HepG2 (cell line): ENCODE measurements at regions not wholly inside any gene's neighbourhood (a gene's known extent, or its start where the extent isn't known, plus 50 kb on each side); places are given as distances from the start of the nearest gene placed in this dataset.

Experiments used
- KLF6 ChIP-seq: IDR thresholded peaks from 2 replicates; pipeline ENCODE4 v1.8.0; 2016; ENCODE audit warnings: missing biosample characterization, missing genetic modification reagents
- PRMT3 ChIP-seq: sonication (generic); formaldehyde crosslinking; IDR thresholded peaks from 2 replicates; pipeline ENCODE4 v1.8.1; 2022; ENCODE audit warnings: low read depth, mild to moderate bottlenecking, moderate library complexity, missing genetic modification reagents, borderline replicate concordance
- SP2 ChIP-seq: sonication (generic); formaldehyde crosslinking; IDR thresholded peaks from 2 replicates; pipeline ENCODE4 v1.5.1; 2020; ENCODE audit warnings: mild to moderate bottlenecking, missing genetic modification reagents
- TCF7 ChIP-seq: sonication (generic); IDR thresholded peaks from 2 replicates; pipeline ENCODE4 v1.6.1; 2016; ENCODE audit warnings: antibody characterized with exemption, low read depth
- TOE1 ChIP-seq: sonication (generic); formaldehyde crosslinking; IDR thresholded peaks from 2 replicates; pipeline ENCODE4 v1.4.0; 2020; ENCODE audit warnings: mild to moderate bottlenecking, missing genetic modification reagents
- ZFX ChIP-seq: sonication (generic); formaldehyde crosslinking; IDR thresholded peaks from 2 replicates; pipeline ENCODE4 v1.4.0; 2020; ENCODE audit warnings: mild to moderate bottlenecking, low read depth, missing genetic modification reagents, moderate library complexity
- ZNF839 ChIP-seq: sonication (generic); formaldehyde crosslinking; IDR thresholded peaks from 2 replicates; pipeline ENCODE4 v1.4.0; 2020; ENCODE audit warnings: missing genetic modification reagents, mild to moderate bottlenecking, borderline replicate concordance
- TF ChIP-seq, protein P1 (sequence below): sonication (generic); formaldehyde crosslinking; IDR thresholded peaks from 2 replicates; pipeline ENCODE4 v1.8.1; 2023; ENCODE audit warnings: missing genetic modification reagents, inconsistent platforms, borderline replicate concordance

GRCh38 chr10:45552476-45552875 is 120.1 kb downstream of the ZFAND4 start:
- no peak for TF ChIP-seq TOE1 (CRISPR knock-in tag)
- no peak for TF ChIP-seq KLF6 (CRISPR knock-in tag)
- no peak for TF ChIP-seq TCF7
- TF ChIP-seq, protein P1, sequence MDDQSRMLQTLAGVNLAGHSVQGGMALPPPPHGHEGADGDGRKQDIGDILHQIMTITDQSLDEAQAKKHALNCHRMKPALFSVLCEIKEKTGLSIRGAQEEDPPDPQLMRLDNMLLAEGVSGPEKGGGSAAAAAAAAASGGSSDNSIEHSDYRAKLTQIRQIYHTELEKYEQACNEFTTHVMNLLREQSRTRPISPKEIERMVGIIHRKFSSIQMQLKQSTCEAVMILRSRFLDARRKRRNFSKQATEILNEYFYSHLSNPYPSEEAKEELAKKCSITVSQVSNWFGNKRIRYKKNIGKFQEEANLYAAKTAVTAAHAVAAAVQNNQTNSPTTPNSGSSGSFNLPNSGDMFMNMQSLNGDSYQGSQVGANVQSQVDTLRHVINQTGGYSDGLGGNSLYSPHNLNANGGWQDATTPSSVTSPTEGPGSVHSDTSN (CRISPR knock-in tag), result no peak
- no peak for TF ChIP-seq SP2 (CRISPR knock-in tag)
- TF ChIP-seq ZNF839 (CRISPR knock-in tag), result no peak
- no peak for TF ChIP-seq ZFX (CRISPR knock-in tag)
- TF ChIP-seq PRMT3, result no peak
